Tibial nerve (tissue), 4 donors: ENCODE measurements at regions not wholly inside any gene's neighbourhood (a gene's known extent, or its start where the extent isn't known, plus 50 kb on each side); places are given as distances from the start of the nearest gene placed in this dataset.

Experiments
- DNase-seq, 2 donors: peaks; one replicate each; pipeline ENCODE4 v3.0.0-alpha.2; 2019; ENCODE audit warnings: low spot score in 2 of 2
- H3K27ac ChIP-seq, 4 donors: fragments of 200-600 bp; sonication (generic) in 3 of 4; one replicate each; pipeline ENCODE4 v1.5.1; 2017 to 2019; ENCODE audit warnings: mild to moderate bottlenecking in 1 of 4
- H3K27me3 ChIP-seq, 2 donors: fragments of 200-600 bp; sonication (generic) in 1 of 2; one replicate each; pipeline versions ENCODE4 v1.5.1 to v1.6.0; 2017 to 2019
- H3K36me3 ChIP-seq, 3 donors: fragments of 200-600 bp; sonication (generic); one replicate each; pipeline ENCODE4 v1.5.1; 2018 to 2019
- H3K4me1 ChIP-seq, 4 donors: fragments of 200-600 bp; sonication (generic) in 3 of 4; one replicate each; pipeline ENCODE4 v1.5.1; 2017 to 2019
- H3K4me3 ChIP-seq, 4 donors: fragments of 200-600 bp; sonication (generic) in 3 of 4; one replicate each; pipeline ENCODE4 v1.5.1; 2017 to 2019; ENCODE audit warnings: mild to moderate bottlenecking in 1 of 4, moderate library complexity in 1 of 4
- H3K9me3 ChIP-seq, 4 donors: fragments of 200-600 bp; sonication (generic) in 3 of 4; one replicate each; pipeline ENCODE4 v1.5.1; 2017 to 2019
- CTCF ChIP-seq, 5 experiments: fragments of 200-600 bp in 3 of 5; fragments of 450-650 bp in 2 of 5; sonication (generic) in 3 of 5; IDR thresholded peaks; one replicate each; pipeline ENCODE4 v1.5.1; 2016 to 2019; ENCODE audit warnings: antibody characterized with exemption in 5 of 5, mild to moderate bottlenecking in 3 of 5, moderate library complexity in 2 of 5
- EP300 ChIP-seq, 2 donors: sonication (generic); formaldehyde crosslinking; IDR thresholded peaks; one replicate each; pipeline ENCODE4 v1.6.1; 2017; ENCODE audit warnings: antibody characterized with exemption in 2 of 2, mild to moderate bottlenecking in 1 of 2
- POLR2A ChIP-seq, 2 donors: fragments of 450-650 bp; IDR thresholded peaks; one replicate each; pipeline ENCODE4 v1.6.1; 2017; ENCODE audit warnings: antibody characterized with exemption in 2 of 2, mild to moderate bottlenecking in 2 of 2, moderate library complexity in 2 of 2
- WGBS, 2 donors: methylation state at CpG; one replicate each; pipeline ENCODE4 v1.1.5; 2018; 5-methylcytosine and 5-hydroxymethylcytosine counted together

DNA sequence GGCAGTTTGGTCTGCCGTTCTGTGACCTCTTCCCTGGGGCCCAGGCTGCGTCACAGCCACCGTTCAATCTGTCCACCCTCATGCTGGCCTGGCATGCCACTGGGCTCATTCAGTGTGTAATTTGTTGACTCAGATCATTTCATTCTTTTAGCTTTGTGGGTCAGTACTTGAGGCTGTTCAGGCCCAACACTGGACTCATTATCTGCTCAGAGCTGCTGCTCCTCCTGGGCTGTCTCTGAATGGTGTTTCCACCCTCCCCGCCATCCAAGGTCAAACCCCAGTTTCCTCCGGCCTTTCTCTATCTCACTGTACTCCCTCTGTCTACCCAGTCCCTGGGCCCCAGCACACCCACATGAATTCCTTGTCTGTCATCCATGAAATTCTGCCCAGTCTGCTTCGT, 152.4 kb upstream of the NCK2 start:
- DNase-seq: no peak
- Histone ChIP-seq H3K27me3 (no peaks in the 10 kb centered on the region), H3K27ac (peak overlapping the region in 1 of 4 donors; percentile 61), H3K9me3 (peaks cover 0 to 8% (median 0%) of the 10 kb centered on the region in 4 donors), H3K4me3 (no peak overlapping the region), H3K36me3 (no peaks in the 10 kb centered on the region), H3K4me1 (peaks cover 0 to 7% (median 2%) of the 10 kb centered on the region in 4 donors)
- 46 to 55% methylated on average over 6 of the region's 6 CpGs for WGBS, 2 donors
- TF ChIP-seq CTCF (IDR thresholded peaks at IDR 0.05): no peak
- TF ChIP-seq EP300 (IDR thresholded peaks at IDR 0.05): peak; percentile 19 to 45

GRCh38 chr2:105590780-105591660, 153.7 kb upstream of the NCK2 start:
- DNase-seq: no peak
- peaks cover 0 to 8% (median 0%) of the 10 kb centered on the region in 4 donors for H3K9me3 ChIP-seq
- no peak overlapping the region for H3K4me3 ChIP-seq
- TF ChIP-seq CTCF (IDR thresholded peaks at IDR 0.05): no peak
- no peak for TF ChIP-seq POLR2A (IDR thresholded peaks at IDR 0.05)
- TF ChIP-seq EP300 (IDR thresholded peaks at IDR 0.05): no peak
- peaks cover 0 to 6% (median 2%) of the 10 kb centered on the region in 4 donors for H3K4me1 ChIP-seq
- no peaks in the 10 kb centered on the region for H3K36me3 ChIP-seq
- H3K27ac ChIP-seq: no peak overlapping the region
- H3K27me3 ChIP-seq: no peaks in the 10 kb centered on the region
- 75 to 84% methylated on average over 8 of the region's 8 CpGs for WGBS, 2 donors

- Histone ChIP-seq H3K27me3 (no peaks in the 10 kb centered on the region), H3K4me3 (no peak overlapping the region), H3K36me3 (no peaks in the 10 kb centered on the region), H3K9me3 (peaks cover 0 to 8% (median 0%) of the 10 kb centered on the region in 4 donors), H3K27ac (no peak overlapping the region), H3K4me1 (peaks cover 0 to 6% (median 2%) of the 10 kb centered on the region in 4 donors)
- no peak for DNase-seq
- WGBS, 2 donors: 93 to 94% methylated on average over 5 of the region's 5 CpGs
- TF ChIP-seq CTCF (IDR thresholded peaks at IDR 0.05): no peak
- no peak for TF ChIP-seq POLR2A (IDR thresholded peaks at IDR 0.05)
- TF ChIP-seq EP300 (IDR thresholded peaks at IDR 0.05): no peak
These were observed 156.1 kb upstream of the NCK2 start for GRCh38 chr2:105588581-105588980.

GRCh38 chr2:105587637-105588036, 157.1 kb upstream of the NCK2 start:
- Histone ChIP-seq H3K9me3 (peaks cover 0 to 8% (median 0%) of the 10 kb centered on the region in 4 donors), H3K27ac (no peak overlapping the region), H3K4me1 (peaks cover 0 to 3% (median 1%) of the 10 kb centered on the region in 4 donors), H3K36me3 (no peaks in the 10 kb centered on the region), H3K27me3 (no peaks in the 10 kb centered on the region), H3K4me3 (no peak overlapping the region)
- WGBS, 2 donors: 85 to 88% methylated on average over 3 of the region's 3 CpGs
- no peak for DNase-seq
- TF ChIP-seq POLR2A (IDR thresholded peaks at IDR 0.05) (no peak), EP300 (IDR thresholded peaks at IDR 0.05) (no peak), CTCF (IDR thresholded peaks at IDR 0.05) (no peak)

GRCh38 chr2:105584435-105585010, 160.2 kb upstream of the NCK2 start:
- no peak for DNase-seq
- H3K27ac ChIP-seq: no peak overlapping the region
- 56% methylated on average over 2 of the region's 2 CpGs for WGBS, 2 donors
- no peaks in the 10 kb centered on the region for H3K36me3 ChIP-seq
- no peaks in the 10 kb centered on the region for H3K27me3 ChIP-seq
- peaks cover 0 to 8% (median 0%) of the 10 kb centered on the region in 4 donors for H3K9me3 ChIP-seq
- no peaks in the 10 kb centered on the region for H3K4me1 ChIP-seq
- TF ChIP-seq CTCF (IDR thresholded peaks at IDR 0.05): no peak
- no peak for TF ChIP-seq EP300 (IDR thresholded peaks at IDR 0.05)
- TF ChIP-seq POLR2A (IDR thresholded peaks at IDR 0.05): no peak
- H3K4me3 ChIP-seq: no peak overlapping the region
